ENCODE measurements at regions not wholly inside any gene's neighbourhood (a gene's known extent, or its start where the extent isn't known, plus 50 kb on each side); places are given as distances from the start of the nearest gene placed in this dataset.

DNA sequence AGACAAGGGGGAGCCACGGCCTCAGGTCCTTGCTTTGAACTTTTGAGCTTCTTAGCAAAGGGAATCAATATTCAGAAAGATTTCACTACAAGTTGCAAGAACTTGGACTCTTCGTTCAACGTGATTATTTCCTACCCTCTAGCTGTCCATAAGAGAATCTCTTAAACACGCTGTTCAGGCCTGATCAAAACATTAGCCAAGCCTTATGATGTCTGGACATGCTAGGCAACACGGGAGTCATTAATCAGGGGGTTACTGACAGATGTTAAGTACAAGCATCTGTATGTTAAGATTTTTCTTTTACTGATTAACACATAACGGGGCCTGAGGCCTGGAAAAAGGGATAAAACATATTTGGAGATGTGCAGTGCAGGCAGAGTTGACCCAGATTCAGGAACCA, 138.9 kb upstream of the IL1RAPL2 start:
- no peaks in the 10 kb centered on the region for H3K36me3 ChIP-seq (replicated peaks; ENCODE audit: low read depth, low read length)
- no peaks in the 10 kb centered on the region for H3K9me3 ChIP-seq (ENCODE audit: insufficient read depth, low read length)
- no peak overlapping the region for H2AFZ ChIP-seq (ENCODE audit: low read depth, low read length)
- no peak overlapping the region for H3K27ac ChIP-seq (ENCODE audit: low read length)
- H3K27me3 ChIP-seq (ENCODE audit: low read depth, low read length), result no peaks in the 10 kb centered on the region
- no peaks in the 10 kb centered on the region for H4K20me1 ChIP-seq (ENCODE audit: insufficient read depth, low read length)
- H3K9ac ChIP-seq (ENCODE audit: low read length), result no peak overlapping the region
- H3K4me2 ChIP-seq (ENCODE audit: low read length), result no peak overlapping the region
- no peak for TF ChIP-seq EZH2phosphoT487 (IDR thresholded peaks at IDR 0.05; ENCODE audit: low read depth)
- TF ChIP-seq, protein P1, sequence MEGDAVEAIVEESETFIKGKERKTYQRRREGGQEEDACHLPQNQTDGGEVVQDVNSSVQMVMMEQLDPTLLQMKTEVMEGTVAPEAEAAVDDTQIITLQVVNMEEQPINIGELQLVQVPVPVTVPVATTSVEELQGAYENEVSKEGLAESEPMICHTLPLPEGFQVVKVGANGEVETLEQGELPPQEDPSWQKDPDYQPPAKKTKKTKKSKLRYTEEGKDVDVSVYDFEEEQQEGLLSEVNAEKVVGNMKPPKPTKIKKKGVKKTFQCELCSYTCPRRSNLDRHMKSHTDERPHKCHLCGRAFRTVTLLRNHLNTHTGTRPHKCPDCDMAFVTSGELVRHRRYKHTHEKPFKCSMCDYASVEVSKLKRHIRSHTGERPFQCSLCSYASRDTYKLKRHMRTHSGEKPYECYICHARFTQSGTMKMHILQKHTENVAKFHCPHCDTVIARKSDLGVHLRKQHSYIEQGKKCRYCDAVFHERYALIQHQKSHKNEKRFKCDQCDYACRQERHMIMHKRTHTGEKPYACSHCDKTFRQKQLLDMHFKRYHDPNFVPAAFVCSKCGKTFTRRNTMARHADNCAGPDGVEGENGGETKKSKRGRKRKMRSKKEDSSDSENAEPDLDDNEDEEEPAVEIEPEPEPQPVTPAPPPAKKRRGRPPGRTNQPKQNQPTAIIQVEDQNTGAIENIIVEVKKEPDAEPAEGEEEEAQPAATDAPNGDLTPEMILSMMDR (IDR thresholded peaks at IDR 0.05; ENCODE audit: low read depth, low read length), result no peak
- no peaks in the 10 kb centered on the region for H3K4me1 ChIP-seq (ENCODE audit: low read length)
- H3K4me3 ChIP-seq (ENCODE audit: low read length), result no peak overlapping the region
- H3K79me2 ChIP-seq (ENCODE audit: low read length), result no peaks in the 10 kb centered on the region

DNA sequence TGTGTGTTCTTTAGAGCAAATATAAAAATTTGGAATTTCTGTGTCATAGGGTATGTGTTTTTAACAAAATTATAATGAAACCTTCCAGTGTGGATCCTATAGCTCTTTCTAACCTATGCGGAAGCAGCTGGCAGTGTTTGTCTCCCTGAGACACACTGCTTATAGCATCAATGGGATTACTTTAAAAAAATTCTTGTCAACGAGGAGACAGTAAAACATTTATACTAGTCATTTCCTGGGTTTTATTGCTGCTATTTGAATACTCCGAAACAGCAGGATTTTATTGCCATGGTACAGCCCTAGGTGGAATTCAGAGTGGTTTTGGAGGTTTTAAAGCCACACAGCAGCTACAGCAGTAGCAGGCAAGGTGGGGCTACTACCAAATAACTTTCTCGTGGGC, 145.1 kb upstream of the IL1RAPL2 start:
- no peak overlapping the region for H3K27ac ChIP-seq (ENCODE audit: low read length)
- H3K9ac ChIP-seq (ENCODE audit: low read length), result no peak overlapping the region
- no peaks in the 10 kb centered on the region for H3K36me3 ChIP-seq (replicated peaks; ENCODE audit: low read depth, low read length)
- H3K27me3 ChIP-seq (ENCODE audit: low read depth, low read length), result no peaks in the 10 kb centered on the region
- no peaks in the 10 kb centered on the region for H3K4me1 ChIP-seq (ENCODE audit: low read length)
- H3K9me3 ChIP-seq (ENCODE audit: insufficient read depth, low read length), result no peaks in the 10 kb centered on the region
- no peak overlapping the region for H3K4me3 ChIP-seq (ENCODE audit: low read length)
- H4K20me1 ChIP-seq (ENCODE audit: insufficient read depth, low read length), result no peaks in the 10 kb centered on the region
- H2AFZ ChIP-seq (ENCODE audit: low read depth, low read length), result no peak overlapping the region
- TF ChIP-seq EZH2phosphoT487 (IDR thresholded peaks at IDR 0.05; ENCODE audit: low read depth), result no peak
- TF ChIP-seq, protein P1 (IDR thresholded peaks at IDR 0.05; ENCODE audit: low read depth, low read length), result no peak
- no peaks in the 10 kb centered on the region for H3K79me2 ChIP-seq (ENCODE audit: low read length)
- no peak overlapping the region for H3K4me2 ChIP-seq (ENCODE audit: low read length)

DNA sequence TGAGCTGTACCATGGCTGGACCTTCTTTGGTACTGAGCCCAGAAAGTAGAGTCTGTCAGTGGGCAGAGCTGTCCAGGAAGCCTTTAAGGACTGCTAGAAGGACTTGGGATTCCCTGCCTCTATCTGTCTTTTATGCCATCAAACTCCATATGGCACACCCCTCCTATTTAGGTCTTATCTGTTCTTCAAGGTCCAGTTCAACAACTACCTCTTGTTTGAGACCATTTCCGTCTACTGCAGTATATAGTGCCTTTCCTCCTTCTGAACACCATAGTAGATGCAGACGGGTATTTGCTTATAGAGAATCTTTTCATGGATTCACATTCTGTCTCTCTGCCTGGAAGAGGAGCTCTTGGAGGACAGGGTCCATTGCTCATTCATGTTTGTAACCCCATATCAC, 146.1 kb upstream of the IL1RAPL2 start:
- Histone ChIP-seq H3K27me3 (ENCODE audit: low read depth, low read length) (no peaks in the 10 kb centered on the region), H2AFZ (ENCODE audit: low read depth, low read length) (no peak overlapping the region), H3K9ac (ENCODE audit: low read length) (no peak overlapping the region), H3K4me3 (ENCODE audit: low read length) (no peak overlapping the region), H3K27ac (ENCODE audit: low read length) (no peak overlapping the region), H3K79me2 (ENCODE audit: low read length) (no peaks in the 10 kb centered on the region), H3K36me3 (replicated peaks; ENCODE audit: low read depth, low read length) (no peaks in the 10 kb centered on the region), H3K4me1 (ENCODE audit: low read length) (no peaks in the 10 kb centered on the region), H3K4me2 (ENCODE audit: low read length) (no peak overlapping the region), H3K9me3 (ENCODE audit: insufficient read depth, low read length) (no peaks in the 10 kb centered on the region), H4K20me1 (ENCODE audit: insufficient read depth, low read length) (no peaks in the 10 kb centered on the region)
- TF ChIP-seq, protein P1 (IDR thresholded peaks at IDR 0.05; ENCODE audit: low read depth, low read length), result no peak
- TF ChIP-seq EZH2phosphoT487 (IDR thresholded peaks at IDR 0.05; ENCODE audit: low read depth), result no peak

DNA sequence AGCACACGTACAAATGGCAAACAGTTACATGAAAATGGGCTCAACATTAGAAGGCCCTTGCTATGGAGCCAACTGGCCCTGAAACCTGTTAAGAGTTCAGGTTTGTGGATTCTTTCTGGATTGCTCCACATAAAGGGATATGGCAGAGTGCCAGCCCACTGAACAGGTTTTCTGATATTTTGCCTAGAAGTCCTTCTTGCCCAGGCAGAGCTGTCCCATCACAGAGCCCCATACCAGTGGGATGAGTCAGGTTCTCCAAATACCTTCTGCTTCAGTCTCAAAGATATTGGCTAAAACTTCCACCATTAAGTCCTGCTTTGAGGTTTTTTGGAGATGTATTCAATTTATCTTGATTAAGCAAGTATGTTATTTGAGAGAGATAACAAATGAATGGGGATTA, 146.8 kb upstream of the IL1RAPL2 start:
- Histone ChIP-seq H3K79me2 (ENCODE audit: low read length) (no peaks in the 10 kb centered on the region), H3K27ac (ENCODE audit: low read length) (no peak overlapping the region), H3K4me3 (ENCODE audit: low read length) (no peak overlapping the region)

More for the DNA sequence above, 146.8 kb upstream of the IL1RAPL2 start:
- Histone ChIP-seq H3K4me1 (ENCODE audit: low read length) (no peaks in the 10 kb centered on the region), H3K9ac (ENCODE audit: low read length) (no peak overlapping the region), H3K9me3 (ENCODE audit: insufficient read depth, low read length) (no peaks in the 10 kb centered on the region), H2AFZ (ENCODE audit: low read depth, low read length) (no peak overlapping the region), H3K36me3 (replicated peaks; ENCODE audit: low read depth, low read length) (no peaks in the 10 kb centered on the region), H3K4me2 (ENCODE audit: low read length) (no peak overlapping the region), H4K20me1 (ENCODE audit: insufficient read depth, low read length) (no peaks in the 10 kb centered on the region), H3K27me3 (ENCODE audit: low read depth, low read length) (no peaks in the 10 kb centered on the region)
- TF ChIP-seq, protein P1 (IDR thresholded peaks at IDR 0.05; ENCODE audit: low read depth, low read length), result no peak
- TF ChIP-seq EZH2phosphoT487 (IDR thresholded peaks at IDR 0.05; ENCODE audit: low read depth), result no peak

All from OCI-LY3 (cell line).